ENCODE measurements at regions not wholly inside any gene's neighbourhood (a gene's known extent, or its start where the extent isn't known, plus 50 kb on each side); places are given as distances from the start of the nearest gene placed in this dataset.
A peak's percentile ranks its signal among the peaks of the same experiment; 100 is the strongest.

GRCh38 chrX:131782646-131783045, 238.8 kb downstream of the OR13H1 start:
- Histone ChIP-seq H3K36me3 (ENCODE audit: insufficient read depth, low read length) (no peaks in the 10 kb centered on the region), H3K27me3 (ENCODE audit: control insufficient read depth, insufficient read depth, low read length) (no peaks in the 10 kb centered on the region), H3K4me2 (ENCODE audit: low read length) (no peak overlapping the region), H3K9ac (ENCODE audit: low read depth, low read length) (no peak overlapping the region), H3K9me3 (replicated peaks; ENCODE audit: low read length) (no peaks in the 10 kb centered on the region), H3K4me1 (ENCODE audit: control insufficient read depth, insufficient read depth, low read length) (peaks cover 7% of the 10 kb centered on the region), H3K4me3 (ENCODE audit: low read length) (no peak overlapping the region)

DNA sequence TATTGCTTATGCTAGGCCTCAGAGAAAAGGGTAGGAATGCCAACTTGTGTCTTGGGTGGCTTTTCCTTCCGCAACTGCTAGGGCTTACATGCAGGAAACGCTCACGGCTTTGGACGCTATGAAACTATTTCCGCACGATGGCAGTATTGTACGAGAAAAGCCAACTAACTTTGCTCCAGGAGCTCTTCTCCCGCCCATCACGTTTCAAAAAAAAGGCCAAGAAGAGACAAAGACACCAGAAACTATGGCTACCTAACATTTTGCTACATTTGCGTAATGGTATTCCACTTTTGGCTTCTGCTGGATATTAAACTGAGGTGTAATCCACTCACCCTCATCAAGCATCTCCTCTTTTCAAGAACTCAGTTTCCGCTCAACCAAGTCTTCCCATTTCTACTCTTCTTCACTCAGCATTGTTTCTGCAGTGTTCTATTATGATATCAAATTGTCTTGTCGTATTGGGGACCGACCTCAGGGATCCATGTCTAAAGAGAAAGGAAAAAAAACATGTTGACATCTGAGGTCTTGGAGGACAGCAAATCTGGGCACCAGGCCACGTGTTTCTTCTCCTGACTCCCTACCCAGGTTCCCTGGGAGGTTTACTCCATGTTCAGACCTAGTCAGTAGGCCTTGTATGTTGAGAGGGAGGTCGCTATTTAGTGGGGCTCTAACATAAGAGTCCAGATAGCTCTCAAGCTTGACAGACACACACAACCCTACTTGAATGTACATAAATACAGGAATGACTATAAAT, 239.4 kb upstream of the STK26 start:
- Histone ChIP-seq H3K9ac (ENCODE audit: low read depth, low read length) (no peak overlapping the region), H3K4me2 (ENCODE audit: low read length) (peak overlapping the region; percentile 79), H3K4me3 (ENCODE audit: low read length) (peak overlapping the region; percentile 56), H3K36me3 (ENCODE audit: insufficient read depth, low read length) (no peaks in the 10 kb centered on the region), H3K9me3 (replicated peaks; ENCODE audit: low read length) (no peaks in the 10 kb centered on the region), H3K4me1 (ENCODE audit: control insufficient read depth, insufficient read depth, low read length) (peaks cover 7% of the 10 kb centered on the region), H3K27me3 (ENCODE audit: control insufficient read depth, insufficient read depth, low read length) (peaks cover 10% of the 10 kb centered on the region)

GRCh38 chrX:131789664-131790063, 233.4 kb upstream of the STK26 start:
- Histone ChIP-seq H3K9ac (ENCODE audit: low read depth, low read length) (no peak overlapping the region), H3K4me1 (ENCODE audit: control insufficient read depth, insufficient read depth, low read length) (no peaks in the 10 kb centered on the region), H3K4me2 (ENCODE audit: low read length) (no peak overlapping the region), H3K36me3 (ENCODE audit: insufficient read depth, low read length) (no peaks in the 10 kb centered on the region), H3K4me3 (ENCODE audit: low read length) (no peak overlapping the region), H3K27me3 (ENCODE audit: control insufficient read depth, insufficient read depth, low read length) (peaks cover 22% of the 10 kb centered on the region), H3K9me3 (replicated peaks; ENCODE audit: low read length) (no peaks in the 10 kb centered on the region)

DNA sequence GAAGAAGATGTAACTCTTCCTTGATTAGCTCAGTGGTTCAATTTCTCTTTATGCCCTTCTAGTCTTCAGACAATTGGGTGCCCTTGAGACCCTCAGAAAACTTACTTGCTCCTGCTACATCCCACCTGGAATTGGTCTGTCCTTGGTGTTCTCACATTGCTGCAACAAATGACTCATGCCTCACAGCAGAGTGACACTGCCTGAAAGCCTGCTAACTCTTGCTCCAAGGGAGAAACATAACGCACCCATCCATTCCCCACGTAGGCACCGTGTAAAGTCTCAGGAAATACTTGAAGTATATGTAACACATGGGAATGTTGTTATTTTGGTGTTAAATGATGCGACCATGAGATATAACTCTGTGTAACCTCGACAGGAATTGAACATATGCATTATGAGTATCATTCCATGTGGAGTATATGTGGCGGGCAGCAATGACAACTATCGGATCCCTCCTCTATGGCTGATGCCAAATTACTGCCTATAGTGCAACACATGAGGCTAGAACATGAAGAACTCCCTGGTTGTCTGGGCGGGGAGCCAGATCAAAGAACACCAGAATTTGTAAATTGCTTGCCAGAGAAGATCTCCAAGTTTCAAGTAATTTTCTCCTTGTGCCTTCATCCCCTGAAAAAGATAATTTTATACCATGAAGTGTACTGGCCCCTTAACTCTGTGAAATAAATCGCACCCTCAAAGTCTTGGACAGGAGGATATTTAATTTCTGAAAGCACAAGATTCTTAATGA, 231.3 kb upstream of the STK26 start:
- Histone ChIP-seq H3K4me2 (ENCODE audit: low read length) (peak overlapping the region; percentile 85), H3K4me3 (ENCODE audit: low read length) (peak overlapping the region; percentile 62), H3K36me3 (ENCODE audit: insufficient read depth, low read length) (no peaks in the 10 kb centered on the region), H3K4me1 (ENCODE audit: control insufficient read depth, insufficient read depth, low read length) (no peaks in the 10 kb centered on the region), H3K9me3 (replicated peaks; ENCODE audit: low read length) (no peaks in the 10 kb centered on the region), H3K9ac (ENCODE audit: low read depth, low read length) (peak overlapping the region; percentile 40), H3K27me3 (ENCODE audit: control insufficient read depth, insufficient read depth, low read length) (peaks cover 34% of the 10 kb centered on the region)

GRCh38 chrX:131792356-131792749, 230.7 kb upstream of the STK26 start:
- Histone ChIP-seq H3K27me3 (ENCODE audit: control insufficient read depth, insufficient read depth, low read length) (peaks cover 34% of the 10 kb centered on the region), H3K4me2 (ENCODE audit: low read length) (peak overlapping the region; percentile 85), H3K36me3 (ENCODE audit: insufficient read depth, low read length) (no peaks in the 10 kb centered on the region), H3K4me3 (ENCODE audit: low read length) (peak overlapping the region; percentile 68), H3K9me3 (replicated peaks; ENCODE audit: low read length) (no peaks in the 10 kb centered on the region), H3K4me1 (ENCODE audit: control insufficient read depth, insufficient read depth, low read length) (no peaks in the 10 kb centered on the region), H3K9ac (ENCODE audit: low read depth, low read length) (peak overlapping the region; percentile 56)

GRCh38 chrX:131792789-131793462, 230.2 kb upstream of the STK26 start:
- Histone ChIP-seq H3K9me3 (replicated peaks; ENCODE audit: low read length) (no peaks in the 10 kb centered on the region), H3K27me3 (ENCODE audit: control insufficient read depth, insufficient read depth, low read length) (peaks cover 36% of the 10 kb centered on the region), H3K4me3 (ENCODE audit: low read length) (peak overlapping the region; percentile 68), H3K4me2 (ENCODE audit: low read length) (peak overlapping the region; percentile 85), H3K9ac (ENCODE audit: low read depth, low read length) (peak overlapping the region; percentile 56), H3K4me1 (ENCODE audit: control insufficient read depth, insufficient read depth, low read length) (no peaks in the 10 kb centered on the region), H3K36me3 (ENCODE audit: insufficient read depth, low read length) (no peaks in the 10 kb centered on the region)

GRCh38 chrX:131795442-131796229, 227.5 kb upstream of the STK26 start:
- Histone ChIP-seq H3K9me3 (replicated peaks; ENCODE audit: low read length) (no peaks in the 10 kb centered on the region), H3K4me1 (ENCODE audit: control insufficient read depth, insufficient read depth, low read length) (no peaks in the 10 kb centered on the region), H3K36me3 (ENCODE audit: insufficient read depth, low read length) (no peaks in the 10 kb centered on the region), H3K27me3 (ENCODE audit: control insufficient read depth, insufficient read depth, low read length) (peaks cover 15% of the 10 kb centered on the region), H3K4me3 (ENCODE audit: low read length) (no peak overlapping the region), H3K4me2 (ENCODE audit: low read length) (no peak overlapping the region), H3K9ac (ENCODE audit: low read depth, low read length) (no peak overlapping the region)

DNA sequence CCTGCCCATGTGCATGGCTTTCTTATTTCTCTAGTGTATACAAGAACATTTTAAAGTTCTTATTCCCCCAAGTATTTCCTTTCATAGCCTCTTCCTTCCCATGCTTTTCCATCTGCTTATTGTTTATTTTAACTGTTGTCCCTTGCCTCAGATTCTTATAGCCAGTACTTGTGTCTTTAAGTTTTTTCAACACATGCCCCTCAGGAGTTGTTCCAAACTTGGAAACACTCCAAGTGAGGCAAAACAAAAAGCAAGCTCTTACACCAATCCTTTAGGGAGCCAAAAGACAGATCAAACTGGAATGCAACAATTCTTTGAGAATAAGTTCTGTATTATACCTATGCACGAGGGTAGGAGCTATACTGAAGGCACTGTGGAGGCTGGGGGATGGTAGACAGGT, 222.0 kb upstream of the STK26 start:
- H3K4me3 ChIP-seq (ENCODE audit: low read length): no peak overlapping the region
- H3K4me2 ChIP-seq (ENCODE audit: low read length): no peak overlapping the region
- no peak overlapping the region for H3K9ac ChIP-seq (ENCODE audit: low read depth, low read length)
- H3K27me3 ChIP-seq (ENCODE audit: control insufficient read depth, insufficient read depth, low read length): peaks cover 9% of the 10 kb centered on the region
- H3K4me1 ChIP-seq (ENCODE audit: control insufficient read depth, insufficient read depth, low read length): no peaks in the 10 kb centered on the region
- H3K9me3 ChIP-seq (replicated peaks; ENCODE audit: low read length): no peaks in the 10 kb centered on the region
- H3K36me3 ChIP-seq (ENCODE audit: insufficient read depth, low read length): no peaks in the 10 kb centered on the region

DNA sequence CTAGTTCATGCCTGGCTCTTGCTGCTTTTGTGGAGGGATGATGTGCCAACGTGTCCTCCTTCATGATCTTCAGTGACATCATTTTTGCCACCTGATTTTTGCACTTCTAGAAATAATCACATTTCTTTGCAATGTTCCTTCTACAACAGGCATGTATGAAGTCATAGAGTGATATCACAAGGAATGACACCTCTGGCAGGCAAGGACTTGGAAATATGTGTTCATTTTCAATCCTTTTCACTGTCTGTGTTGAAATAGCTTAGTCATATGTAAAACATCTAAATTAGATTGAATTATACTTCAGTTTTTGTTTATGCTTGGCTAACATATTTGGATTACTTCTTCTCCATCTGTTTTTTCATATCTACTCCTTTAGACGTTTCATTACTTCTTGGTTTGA, 221.2 kb upstream of the STK26 start:
- Histone ChIP-seq H3K36me3 (ENCODE audit: insufficient read depth, low read length) (no peaks in the 10 kb centered on the region), H3K9ac (ENCODE audit: low read depth, low read length) (no peak overlapping the region), H3K4me1 (ENCODE audit: control insufficient read depth, insufficient read depth, low read length) (no peaks in the 10 kb centered on the region), H3K27me3 (ENCODE audit: control insufficient read depth, insufficient read depth, low read length) (peaks cover 4% of the 10 kb centered on the region), H3K4me2 (ENCODE audit: low read length) (no peak overlapping the region), H3K4me3 (ENCODE audit: low read length) (no peak overlapping the region), H3K9me3 (replicated peaks; ENCODE audit: low read length) (no peaks in the 10 kb centered on the region)

DNA sequence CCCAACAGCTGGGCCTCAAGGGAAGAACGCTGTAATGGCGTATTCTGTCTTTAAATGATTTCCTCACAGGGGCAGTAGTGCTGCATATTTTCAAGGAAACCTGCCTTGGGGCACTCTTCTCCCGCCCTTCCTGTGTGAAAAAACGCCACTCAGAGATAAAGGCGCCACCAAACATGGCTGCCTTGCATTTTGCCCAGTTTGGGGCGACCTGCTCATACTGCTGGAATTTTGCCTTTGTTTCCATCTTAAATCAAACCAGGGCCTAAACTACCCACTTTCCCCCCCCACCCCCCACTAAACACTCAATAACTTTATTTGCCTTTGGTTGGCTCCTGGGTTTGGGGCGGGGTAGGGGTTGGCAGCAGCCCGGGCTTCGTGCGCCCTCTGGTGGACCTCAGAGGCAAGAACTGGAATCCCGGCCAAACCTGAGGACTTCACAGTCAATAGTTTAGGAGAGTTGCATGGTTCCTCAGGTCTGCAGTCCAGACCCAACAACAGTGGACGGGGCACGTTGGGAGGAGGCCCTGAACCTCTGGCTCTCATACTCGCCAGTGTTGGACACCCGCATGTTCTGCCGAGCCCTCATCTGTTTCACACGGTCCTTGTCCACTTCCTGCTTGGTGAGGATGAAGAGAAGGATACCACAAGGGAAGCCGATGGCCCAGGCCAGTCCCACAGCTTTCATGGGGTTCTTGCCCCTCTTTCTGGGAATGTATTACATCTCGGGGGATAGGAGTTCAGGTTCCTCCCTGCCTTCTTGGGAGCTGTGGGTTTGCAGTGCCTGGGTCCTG, 220.1 kb upstream of the STK26 start:
- Histone ChIP-seq H3K9ac (ENCODE audit: low read depth, low read length) (no peak overlapping the region), H3K9me3 (replicated peaks; ENCODE audit: low read length) (no peaks in the 10 kb centered on the region), H3K4me2 (ENCODE audit: low read length) (peak overlapping the region; percentile 72), H3K27me3 (ENCODE audit: control insufficient read depth, insufficient read depth, low read length) (no peaks in the 10 kb centered on the region), H3K4me3 (ENCODE audit: low read length) (peak overlapping the region; percentile 63), H3K4me1 (ENCODE audit: control insufficient read depth, insufficient read depth, low read length) (no peaks in the 10 kb centered on the region), H3K36me3 (ENCODE audit: insufficient read depth, low read length) (no peaks in the 10 kb centered on the region)
